BLaER1 treated with 17β-estradiol and CSF1 and Interleukin-3, amounts not matched to agents 10 nM and 100 nM (cell line): ENCODE measurements at regions not wholly inside any gene's neighbourhood (a gene's known extent, or its start where the extent isn't known, plus 50 kb on each side); places are given as distances from the start of the nearest gene placed in this dataset.
"Not testable (repeated sequence)": the region's sequence is repeated elsewhere in the genome, so short reads cannot be mapped to it uniquely, and the experiment has no call there.

Experiments used
- H3K27ac ChIP-seq, 11 experiments: shearing (Covaris generic); formaldehyde crosslinking; 2 replicates each; pipeline ENCODE4 v1.8.1; 2022
- H3K27me3 ChIP-seq, 11 experiments: shearing (Covaris generic); formaldehyde crosslinking; 2 replicates each; pipeline ENCODE4 v1.8.1; 2022
- H3K36me3 ChIP-seq, 11 experiments: shearing (Covaris generic); formaldehyde crosslinking; 2 replicates each; pipeline ENCODE4 v1.8.1; 2022
- H3K4me1 ChIP-seq, 10 experiments: shearing (Covaris generic); formaldehyde crosslinking; 2 replicates each; pipeline ENCODE4 v1.8.1; 2022
- H3K4me2 ChIP-seq, 11 experiments: shearing (Covaris generic); formaldehyde crosslinking; 2 replicates each; pipeline ENCODE4 v1.8.1; 2022
- H3K4me3 ChIP-seq, 10 experiments: shearing (Covaris generic); formaldehyde crosslinking; 2 replicates each; pipeline ENCODE4 v1.8.1; 2022
- H3K9ac ChIP-seq, 11 experiments: shearing (Covaris generic); formaldehyde crosslinking; 2 replicates each; pipeline ENCODE4 v1.8.1; 2022
- H3K9me3 ChIP-seq, 11 experiments: shearing (Covaris generic); formaldehyde crosslinking; replicated peaks in 1 of 11; 2 replicates each; pipeline ENCODE4 v1.8.1; 2022
- H4K20me1 ChIP-seq, 11 experiments: shearing (Covaris generic); formaldehyde crosslinking; 2 replicates each; pipeline ENCODE4 v1.8.1; 2022
- Cebpa-rat ChIP-seq, 11 experiments: shearing (Covaris generic); IDR thresholded peaks; 2 replicates each; pipeline ENCODE4 v1.8.1; 2022

DNA sequence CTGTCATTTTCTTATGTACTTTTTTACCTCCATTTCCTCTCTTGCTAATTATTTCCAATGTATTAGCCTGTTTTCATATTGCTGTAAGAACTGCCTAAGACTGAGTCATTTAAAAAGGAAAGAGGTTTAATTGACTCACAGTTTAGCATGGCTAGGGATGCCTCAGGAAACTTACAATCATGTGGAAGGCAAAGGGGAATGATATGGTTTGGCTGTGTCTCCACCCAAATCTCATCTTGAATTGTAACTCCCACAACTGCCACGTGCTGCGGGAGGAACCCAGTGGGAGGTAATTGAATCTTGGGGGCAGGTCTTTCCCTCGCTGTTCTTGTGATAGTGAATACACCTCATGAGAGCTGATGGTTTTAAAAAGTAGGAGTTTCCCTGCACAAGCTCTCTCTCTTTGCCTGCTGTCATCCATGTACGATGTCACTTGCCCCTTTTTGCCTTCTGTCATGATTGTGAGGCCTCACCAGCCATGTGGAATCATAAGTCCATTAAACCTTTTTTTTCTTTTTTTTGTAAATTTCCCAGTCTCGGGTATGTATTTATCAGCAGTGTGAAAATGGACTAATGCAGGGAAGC, 870.0 kb upstream of the INTU start:
- Histone ChIP-seq H3K36me3 (no peaks in the 10 kb centered on the region), H3K27me3 (no peaks in the 10 kb centered on the region), H4K20me1 (no peaks in the 10 kb centered on the region), H3K9me3 (no peaks in the 10 kb centered on the region), H3K4me2 (no peak overlapping the region), H3K4me3 (no peak overlapping the region), H3K9ac (no peak overlapping the region), H3K27ac (no peak overlapping the region), H3K4me1 (no peaks in the 10 kb centered on the region)
- TF ChIP-seq Cebpa-rat (IDR thresholded peaks at IDR 0.05): no peak

DNA sequence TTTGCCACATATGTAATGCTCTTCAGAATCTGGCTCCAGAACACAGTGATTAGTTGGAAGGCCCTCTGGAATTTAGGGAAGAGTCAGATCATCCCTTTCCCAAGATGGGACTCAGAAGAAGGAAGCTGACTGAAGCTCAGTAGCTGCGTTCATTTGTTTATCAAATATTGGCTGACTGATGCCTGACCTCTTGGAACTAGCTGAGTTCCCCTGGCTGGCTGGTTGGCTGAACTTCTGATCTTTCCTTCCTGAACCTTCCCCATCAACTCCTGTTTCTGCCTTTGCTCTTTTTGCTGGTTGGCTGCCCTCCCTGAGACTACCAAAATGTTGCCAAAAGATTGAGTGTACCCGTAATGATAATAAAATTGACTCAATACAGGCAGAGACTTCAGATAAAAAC, 866.5 kb upstream of the INTU start:
- Histone ChIP-seq H3K36me3 (no peaks in the 10 kb centered on the region), H3K4me3 (no peak overlapping the region), H3K4me1 (no peaks in the 10 kb centered on the region), H3K9ac (no peak overlapping the region), H3K27me3 (no peaks in the 10 kb centered on the region), H3K4me2 (no peak overlapping the region), H3K27ac (no peak overlapping the region), H4K20me1 (no peaks in the 10 kb centered on the region), H3K9me3 (peaks cover 2 to 10% (median 9%) of the 10 kb centered on the region in 11 experiments; a peak in 17 of 22 replicates)
- TF ChIP-seq Cebpa-rat (IDR thresholded peaks at IDR 0.05): no peak

DNA sequence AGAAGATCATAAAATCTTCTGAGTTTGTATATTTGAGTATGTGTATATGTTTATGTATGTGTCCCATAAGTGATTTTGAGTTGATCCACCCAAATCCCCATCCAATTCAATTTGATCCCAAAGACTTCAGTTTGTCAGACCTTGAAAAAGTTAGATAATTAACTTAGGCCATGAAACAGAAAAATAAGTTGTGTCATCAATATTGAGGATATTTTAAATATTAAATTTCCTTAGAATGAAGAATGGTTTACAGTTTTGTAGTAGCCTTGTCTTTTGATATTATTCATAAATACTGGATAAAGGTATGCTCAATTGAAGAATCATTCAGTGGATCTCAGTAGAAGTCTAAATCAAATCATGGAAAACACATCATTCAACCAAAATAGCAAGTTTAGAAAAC, 864.4 kb upstream of the INTU start:
- no peaks in the 10 kb centered on the region for H3K4me1 ChIP-seq
- peaks cover 2 to 13% (median 10%) of the 10 kb centered on the region in 11 experiments; a peak in 17 of 22 replicates for H3K9me3 ChIP-seq
- no peak overlapping the region for H3K27ac ChIP-seq
- no peak overlapping the region for H3K4me3 ChIP-seq
- no peak for TF ChIP-seq Cebpa-rat (IDR thresholded peaks at IDR 0.05)
- H3K4me2 ChIP-seq: no peak overlapping the region
- H3K36me3 ChIP-seq: no peaks in the 10 kb centered on the region
- H3K27me3 ChIP-seq: no peaks in the 10 kb centered on the region
- H3K9ac ChIP-seq: no peak overlapping the region
- no peaks in the 10 kb centered on the region for H4K20me1 ChIP-seq

DNA sequence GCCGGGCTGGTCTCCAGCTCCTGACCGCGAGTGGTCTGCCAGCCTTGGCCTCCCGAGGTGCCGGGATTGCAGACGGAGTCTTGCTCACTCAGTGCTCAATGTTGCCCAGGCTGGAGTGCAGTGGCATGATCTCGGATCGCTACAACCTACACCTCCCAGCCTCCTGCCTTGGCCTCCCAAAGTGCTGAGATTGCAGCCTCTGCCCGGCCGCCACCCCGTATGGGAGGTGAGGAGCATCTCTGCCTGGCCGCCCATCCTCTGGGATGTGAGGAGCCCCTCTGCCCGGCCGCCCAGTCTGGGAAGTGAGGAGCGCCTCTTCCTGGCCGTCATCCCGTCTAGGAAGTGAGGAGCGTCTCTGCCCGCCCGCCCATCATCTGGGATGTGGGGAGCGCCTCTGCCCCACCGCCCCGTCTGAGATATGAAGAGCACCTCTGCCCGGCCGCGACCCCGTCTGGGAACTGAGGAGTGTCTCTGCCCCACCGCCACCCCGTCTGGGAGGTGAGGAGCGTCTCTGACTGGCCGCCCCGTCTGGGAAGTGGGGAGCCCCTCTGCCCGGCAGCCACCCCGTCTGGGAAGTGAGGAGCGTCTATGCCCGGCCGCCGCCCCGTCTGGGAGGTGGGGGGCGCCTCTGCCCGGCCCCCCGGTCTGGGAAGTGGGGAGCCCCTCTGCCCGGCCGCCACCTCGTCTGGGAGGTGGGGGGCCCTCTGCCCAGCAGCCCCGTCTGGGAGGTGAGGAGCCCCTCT, 861.8 kb upstream of the INTU start:
- peaks cover 2 to 13% (median 10%) of the 10 kb centered on the region in 11 experiments; a peak in 17 of 22 replicates for H3K9me3 ChIP-seq
- not testable (repeated sequence) for H4K20me1 ChIP-seq, H3K27ac ChIP-seq, H3K4me3 ChIP-seq, H3K4me1 ChIP-seq, H3K36me3 ChIP-seq, H3K27me3 ChIP-seq, H3K9ac ChIP-seq, H3K4me2 ChIP-seq

DNA sequence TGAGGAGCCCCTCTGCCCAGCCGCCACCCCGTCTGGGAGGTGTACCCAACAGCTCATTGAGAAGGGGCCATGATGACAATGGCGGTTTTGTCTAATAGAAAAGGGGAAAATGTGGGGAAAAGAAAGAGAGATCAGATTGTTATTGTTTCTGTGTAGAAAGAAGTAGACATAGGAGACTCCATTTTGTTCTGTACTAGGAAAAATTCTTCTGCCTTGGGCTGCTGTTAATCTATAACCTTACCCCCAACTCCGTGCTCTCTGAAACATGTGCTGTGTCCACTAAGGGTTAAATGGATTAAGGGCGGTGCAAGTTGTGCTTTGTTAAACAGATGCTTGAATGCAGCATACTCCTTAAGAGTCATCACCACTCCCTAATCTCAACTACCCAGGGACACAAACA, 861.1 kb upstream of the INTU start:
- H4K20me1 ChIP-seq, H3K36me3 ChIP-seq, H3K4me3 ChIP-seq, H3K27me3 ChIP-seq, H3K27ac ChIP-seq, H3K4me1 ChIP-seq, H3K4me2 ChIP-seq, H3K9ac ChIP-seq: not testable (repeated sequence)
- H3K9me3 ChIP-seq: peaks cover 2 to 13% (median 10%) of the 10 kb centered on the region in 11 experiments; a peak in 17 of 22 replicates

DNA sequence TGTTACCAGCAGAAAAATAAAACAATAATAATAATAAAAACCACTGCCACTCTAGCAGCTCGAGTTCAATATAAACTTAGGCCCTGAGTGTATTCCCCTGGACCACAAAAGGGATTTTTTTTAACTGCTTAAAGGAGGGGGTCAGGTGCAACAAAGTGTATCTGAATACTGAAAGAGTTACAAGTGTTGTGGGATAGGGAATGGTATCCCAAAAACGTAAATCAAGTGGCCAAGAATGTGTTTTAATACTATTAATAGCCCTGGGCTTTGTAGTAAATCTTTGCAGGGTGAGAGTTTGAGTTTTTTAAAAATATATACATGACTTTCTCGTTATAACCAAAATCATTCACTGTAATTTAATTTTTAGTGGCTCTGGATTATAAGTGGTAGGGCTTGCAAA, 860.1 kb upstream of the INTU start:
- no peak overlapping the region for H3K9ac ChIP-seq
- no peak overlapping the region for H3K4me2 ChIP-seq
- H3K4me1 ChIP-seq: no peaks in the 10 kb centered on the region
- no peak overlapping the region for H3K4me3 ChIP-seq
- peaks cover 2 to 13% (median 10%) of the 10 kb centered on the region in 11 experiments; a peak in 17 of 22 replicates for H3K9me3 ChIP-seq
- no peaks in the 10 kb centered on the region for H3K27me3 ChIP-seq
- H3K27ac ChIP-seq: no peak overlapping the region
- no peak for TF ChIP-seq Cebpa-rat (IDR thresholded peaks at IDR 0.05)
- H3K36me3 ChIP-seq: no peaks in the 10 kb centered on the region
- H4K20me1 ChIP-seq: no peaks in the 10 kb centered on the region

DNA sequence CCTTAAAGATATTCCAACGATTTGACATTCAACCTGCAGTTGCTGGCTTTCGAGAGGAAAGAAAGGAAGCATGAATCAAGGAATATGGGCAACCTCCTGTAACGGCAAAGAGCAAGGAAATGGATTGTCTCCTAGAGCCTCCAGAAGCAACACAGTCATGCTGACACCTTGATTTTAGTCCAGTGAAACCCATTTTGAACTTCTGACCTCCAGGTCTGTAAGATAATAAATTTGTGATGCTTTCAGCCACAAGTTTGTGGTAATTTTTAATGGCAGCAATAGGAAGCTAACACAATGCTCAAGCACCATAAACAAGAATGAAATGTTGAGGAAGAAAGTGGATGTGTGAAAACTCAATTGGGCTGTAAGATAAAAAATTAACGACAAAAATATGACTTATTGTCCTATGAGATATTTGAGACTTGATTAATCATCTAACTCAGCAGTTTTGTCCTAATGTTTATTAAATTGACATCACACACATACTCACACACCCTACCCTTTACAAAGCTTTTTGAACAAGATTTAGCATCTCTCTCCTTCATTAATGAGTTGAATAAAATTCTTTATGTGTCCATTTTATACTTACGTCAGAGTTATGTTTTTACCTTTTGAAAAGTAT, 857.2 kb upstream of the INTU start:
- H3K27ac ChIP-seq: no peak overlapping the region
- TF ChIP-seq Cebpa-rat (IDR thresholded peaks at IDR 0.05): no peak
- H3K4me1 ChIP-seq: no peaks in the 10 kb centered on the region; a peak in 1 of 20 replicates
- H3K9ac ChIP-seq: no peak overlapping the region
- H3K4me3 ChIP-seq: no peak overlapping the region
- H3K27me3 ChIP-seq: no peaks in the 10 kb centered on the region
- H3K4me2 ChIP-seq: no peak overlapping the region
- H3K36me3 ChIP-seq: no peaks in the 10 kb centered on the region
- H4K20me1 ChIP-seq: no peaks in the 10 kb centered on the region
- peaks cover 2 to 10% (median 7%) of the 10 kb centered on the region in 11 experiments; a peak in 17 of 22 replicates for H3K9me3 ChIP-seq

DNA sequence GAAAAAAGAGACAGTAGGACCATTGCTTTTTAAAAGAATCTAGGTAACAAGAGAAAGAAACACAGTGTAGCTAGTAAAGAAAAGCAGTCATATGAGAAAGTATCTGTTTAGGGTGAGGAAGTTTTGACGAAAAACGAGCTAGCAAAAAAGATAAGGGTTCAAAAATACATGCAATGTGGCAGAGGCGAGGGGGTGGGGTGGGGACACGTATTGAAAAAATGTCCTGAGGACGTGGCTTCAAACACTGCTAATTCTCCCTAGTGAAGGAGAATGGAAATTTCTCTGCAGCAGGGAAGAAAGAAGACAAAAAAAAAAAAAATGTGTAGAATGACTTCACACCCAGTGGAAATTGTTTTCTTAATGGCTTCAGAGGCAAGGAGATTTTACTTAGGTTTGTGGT, 856.4 kb upstream of the INTU start:
- no peak for TF ChIP-seq Cebpa-rat (IDR thresholded peaks at IDR 0.05)
- Histone ChIP-seq H3K27ac (no peak overlapping the region), H3K9me3 (peaks cover 0 to 2% (median 0%) of the 10 kb centered on the region in 11 experiments; a peak in 4 of 22 replicates), H3K36me3 (no peaks in the 10 kb centered on the region), H3K4me1 (no peaks in the 10 kb centered on the region; a peak in 1 of 20 replicates), H3K27me3 (no peaks in the 10 kb centered on the region), H3K4me2 (no peak overlapping the region), H3K4me3 (no peak overlapping the region), H3K9ac (no peak overlapping the region), H4K20me1 (no peaks in the 10 kb centered on the region)

DNA sequence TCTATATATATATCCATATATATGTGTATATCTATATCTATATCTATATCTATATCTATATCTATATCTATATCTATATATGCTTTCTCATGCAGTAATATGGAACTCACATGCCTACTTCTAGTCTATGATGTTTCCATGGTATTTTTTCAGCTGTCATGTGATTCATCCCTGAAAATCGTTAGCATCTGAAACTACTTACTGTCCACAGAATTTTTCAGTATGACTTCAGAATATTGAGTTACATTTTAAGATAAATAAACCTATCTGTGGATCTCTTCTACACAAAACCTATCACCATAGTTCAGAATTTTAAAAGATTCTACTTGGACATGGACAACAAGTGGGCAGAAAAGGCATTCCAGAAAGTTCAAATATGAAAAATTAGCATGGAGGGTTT, 855.1 kb upstream of the INTU start:
- TF ChIP-seq Cebpa-rat (IDR thresholded peaks at IDR 0.05): no peak
- no peaks in the 10 kb centered on the region for H3K27me3 ChIP-seq
- no peak overlapping the region for H3K4me3 ChIP-seq
- no peak overlapping the region for H3K4me2 ChIP-seq
- H3K9ac ChIP-seq: no peak overlapping the region
- H4K20me1 ChIP-seq: no peaks in the 10 kb centered on the region
- no peak overlapping the region for H3K27ac ChIP-seq
- H3K36me3 ChIP-seq: no peaks in the 10 kb centered on the region
- no peaks in the 10 kb centered on the region for H3K9me3 ChIP-seq
- H3K4me1 ChIP-seq: no peaks in the 10 kb centered on the region; a peak in 1 of 20 replicates

DNA sequence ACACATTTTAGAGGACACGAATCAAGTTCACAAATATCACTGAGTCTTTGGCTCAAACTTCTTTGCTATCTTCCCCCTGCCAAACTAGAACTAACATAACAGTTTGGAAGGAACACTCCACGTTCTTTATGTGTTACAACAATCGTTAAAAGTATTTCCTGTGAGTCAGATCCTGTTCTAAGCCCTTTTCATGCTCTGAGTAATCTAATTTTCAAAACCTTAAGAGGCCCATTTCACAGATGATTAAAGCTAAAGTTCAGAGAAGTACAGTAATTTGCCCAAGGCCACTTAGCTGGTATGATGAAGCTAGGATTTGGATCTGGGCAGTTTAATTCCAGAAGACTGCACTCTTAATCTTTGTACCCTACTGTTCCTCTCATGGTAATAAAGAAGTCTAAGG, 854.4 kb upstream of the INTU start:
- Histone ChIP-seq H3K4me3 (no peak overlapping the region), H3K9ac (no peak overlapping the region)

More for the DNA sequence above, 854.4 kb upstream of the INTU start:
- no peak for TF ChIP-seq Cebpa-rat (IDR thresholded peaks at IDR 0.05)
- Histone ChIP-seq H3K27me3 (no peaks in the 10 kb centered on the region), H3K9me3 (no peaks in the 10 kb centered on the region), H3K4me1 (no peaks in the 10 kb centered on the region; a peak in 1 of 20 replicates), H4K20me1 (no peaks in the 10 kb centered on the region), H3K36me3 (no peaks in the 10 kb centered on the region), H3K4me2 (no peak overlapping the region), H3K27ac (no peak overlapping the region)
